HCT116 (cell line): ENCODE measurements at regions not wholly inside any gene's neighbourhood (a gene's known extent, or its start where the extent isn't known, plus 50 kb on each side); places are given as distances from the start of the nearest gene placed in this dataset.

Experiments used
- ATAC-seq: fragments of 200-7000 bp; cut with Tn5 transposase; 2 replicates; pipeline ENCODE4 v1.9.1; 2020; ENCODE audit warnings: mild to moderate bottlenecking, moderate library complexity
- BruUV-seq: library from RNA; stranded (reverse); fragments of 400-500 nt; replicated peaks from 2 replicates; lab custom pipeline; 2021; lab: Mats Ljungman, UMichigan
- CTCF ChIA-PET: fragments of 300-600 bp; sonication (Branson Sonifier 250); formaldehyde crosslinking; loops from one replicate; lab custom pipeline; 2021; ENCODE audit warnings: antibody characterized with exemption; lab: Charles Lee
- POLR2A ChIA-PET: fragments of 300-600, 350-600 bp; sonication (Branson Sonifier 250); formaldehyde crosslinking; loops from one replicate; lab custom pipeline; 2021; ENCODE audit warnings: antibody characterized with exemption; lab: Charles Lee
- RAD21 ChIA-PET, 2 experiments: fragments of 300-600 bp; sonication (Branson Sonifier 250); formaldehyde crosslinking; loops; one replicate each; lab custom pipeline; 2023; ENCODE audit warnings: low total read pairs in 2 of 2; ENCODE audit not compliant: uncharacterized antibody in 2 of 2, unreplicated experiment in 2 of 2, low non-redundant PET in 1 of 2; lab: Charles Lee
- DNase-seq: peaks from one replicate; pipeline ENCODE4 v3.0.0-alpha.2; 2010; ENCODE audit warnings: low read depth, low spot score
- H2AFZ ChIP-seq: fragments of 200-600 bp; shearing (Covaris generic), sonication (generic); 2 replicates; pipeline ENCODE4 v1.6.1; 2017; ENCODE audit warnings: low read depth, mixed run types, mixed read lengths, antibody characterized with exemption, low read length; ENCODE audit not compliant: poor library complexity, severe bottlenecking
- H3K27ac ChIP-seq: 2 replicates; pipeline ENCODE4 v1.5.1; 2012; ENCODE audit warnings: low read depth, low read length
- H3K27me3 ChIP-seq: fragments of 200-600 bp; sonication (generic); 2 replicates; pipeline ENCODE4 v1.6.1; 2016; ENCODE audit warnings: mixed run types, low read length, mixed read lengths; ENCODE audit not compliant: insufficient read depth
- H3K36me3 ChIP-seq, 2 experiments: fragments of 200-500 bp in 1 of 2; fragments of 200-600 bp in 1 of 2; sonication (Bioruptor generic) in 1 of 2; sonication (generic) in 1 of 2; 2 replicates each; pipeline versions ENCODE4 v1.5.1 to v1.6.1; 2014 to 2016; ENCODE audit warnings: low read length in 2 of 2, inconsistent platforms in 1 of 2, mixed read lengths in 1 of 2, mixed run types in 1 of 2; ENCODE audit not compliant: insufficient read depth in 2 of 2, control insufficient read depth in 1 of 2
- H3K4me1 ChIP-seq, 2 experiments: fragments of 200-600 bp in 1 of 2; sonication (generic) in 1 of 2; 2 replicates each; pipeline versions ENCODE4 v1.5.1 to v1.6.1; 2012 to 2017; ENCODE audit warnings: low read length in 2 of 2, inconsistent platforms in 1 of 2, mild to moderate bottlenecking in 1 of 2, mixed read lengths in 1 of 2, mixed run types in 1 of 2, moderate library complexity in 1 of 2; ENCODE audit not compliant: insufficient read depth in 2 of 2, control insufficient read depth in 1 of 2
- H3K4me2 ChIP-seq: fragments of 200-600 bp; sonication (generic); 2 replicates; pipeline ENCODE4 v1.6.1; 2017; ENCODE audit warnings: mixed run types, low read length, mixed read lengths
- H3K4me3 ChIP-seq, 2 experiments: fragments of 200-600 bp in 1 of 2; sonication (generic) in 1 of 2; replicated peaks in 1 of 2; 2 replicates each; pipeline ENCODE4 v1.5.1; 2011 to 2016; ENCODE audit warnings: low read length in 2 of 2, control low read depth in 1 of 2, low read depth in 1 of 2, mild to moderate bottlenecking in 1 of 2, mixed read lengths in 1 of 2, mixed run types in 1 of 2
- H3K79me2 ChIP-seq: fragments of 200-600 bp; sonication (generic); 2 replicates; pipeline ENCODE4 v1.6.1; 2017; ENCODE audit warnings: mild to moderate bottlenecking, mixed run types, low read length, moderate library complexity, mixed read lengths; ENCODE audit not compliant: insufficient read depth
- H3K9ac ChIP-seq: fragments of 200-600 bp; sonication (generic); 2 replicates; pipeline ENCODE4 v1.6.1; 2016; ENCODE audit warnings: low read length, mixed read lengths
- H3K9me2 ChIP-seq: fragments of 200-600 bp; sonication (generic), shearing (Covaris generic); 2 replicates; pipeline ENCODE4 v1.6.1; 2017; ENCODE audit warnings: mixed run types, mild to moderate bottlenecking, moderate library complexity; ENCODE audit not compliant: insufficient read depth
- H3K9me3 ChIP-seq, 2 experiments: fragments of 200-500 bp in 1 of 2; fragments of 200-600 bp in 1 of 2; sonication (Bioruptor generic) in 1 of 2; sonication (generic) in 1 of 2; 2 replicates each; pipeline ENCODE4 v1.6.1; 2014 to 2017; ENCODE audit warnings: low read length in 2 of 2, mixed read lengths in 2 of 2, inconsistent platforms in 1 of 2, low read depth in 1 of 2, mild to moderate bottlenecking in 1 of 2, mixed run types in 1 of 2, moderate library complexity in 1 of 2; ENCODE audit not compliant: control insufficient read depth in 1 of 2, insufficient read depth in 1 of 2
- H4K20me1 ChIP-seq: fragments of 200-600 bp; sonication (generic), shearing (Covaris generic); 2 replicates; pipeline ENCODE4 v1.6.1; 2017; ENCODE audit warnings: mixed run types, mild to moderate bottlenecking, moderate library complexity; ENCODE audit not compliant: insufficient read depth
- ATF3 ChIP-seq: IDR thresholded peaks from 2 replicates; pipeline ENCODE4 v1.6.1; 2012
- CEBPB ChIP-seq: IDR thresholded peaks from 2 replicates; pipeline ENCODE4 v1.6.1; 2012; ENCODE audit warnings: low read depth
- CTCF ChIP-seq, 3 experiments: fragments of 200-600 bp in 1 of 3; sonication (generic) in 1 of 3; IDR thresholded peaks in 2 of 3; conservative IDR thresholded peaks in 1 of 3; 2 replicates each; pipeline ENCODE4 v1.5.1; 2012 to 2017; ENCODE audit warnings: low read depth in 2 of 3, low read length in 2 of 3, antibody characterized with exemption in 1 of 3, borderline replicate concordance in 1 of 3, control low read depth in 1 of 3, mild to moderate bottlenecking in 1 of 3, mixed read lengths in 1 of 3, mixed run types in 1 of 3, moderate library complexity in 1 of 3; ENCODE audit not compliant: insufficient read depth in 1 of 3
- EZH2 ChIP-seq: fragments of 200-600 bp; sonication (generic); IDR thresholded peaks from 2 replicates; pipeline ENCODE4 v1.6.1; 2017; ENCODE audit warnings: antibody characterized with exemption, mixed run types
- FOSL1 ChIP-seq: IDR thresholded peaks from 2 replicates; pipeline ENCODE4 v1.6.1; 2012; ENCODE audit warnings: low read depth
- JUND ChIP-seq: IDR thresholded peaks from 2 replicates; pipeline ENCODE4 v1.6.1; 2012
- MAX ChIP-seq: IDR thresholded peaks from 2 replicates; pipeline ENCODE4 v1.6.1; 2012
- POLR2A ChIP-seq: IDR thresholded peaks from 2 replicates; pipeline ENCODE4 v1.7.0; 2011; ENCODE audit warnings: borderline replicate concordance; ENCODE audit not compliant: insufficient read depth, insufficient read length; ENCODE audit errors: extremely low read depth
- POLR2AphosphoS5 ChIP-seq: IDR thresholded peaks from 2 replicates; pipeline ENCODE4 v1.6.1; 2011; ENCODE audit warnings: mild to moderate bottlenecking, low read depth, low read length, moderate library complexity
- RAD21 ChIP-seq: IDR thresholded peaks from 2 replicates; pipeline ENCODE4 v1.6.1; 2012; ENCODE audit warnings: low read depth, mild to moderate bottlenecking
- REST ChIP-seq: IDR thresholded peaks from 2 replicates; pipeline ENCODE4 v1.6.1; 2012; ENCODE audit warnings: low read depth
- SIN3A ChIP-seq: IDR thresholded peaks from 2 replicates; pipeline ENCODE4 v1.6.1; 2012; ENCODE audit warnings: low read depth
- TCF7L2 ChIP-seq: IDR thresholded peaks from 2 replicates; pipeline ENCODE4 v1.7.0; 2011; ENCODE audit warnings: borderline replicate concordance, inconsistent platforms; ENCODE audit not compliant: insufficient read depth, insufficient read length; ENCODE audit errors: extremely low read depth
- ZBTB33 ChIP-seq: IDR thresholded peaks from 2 replicates; pipeline ENCODE4 v1.6.1; 2011; ENCODE audit warnings: mild to moderate bottlenecking, low read length, moderate library complexity; ENCODE audit not compliant: insufficient replicate concordance; ENCODE audit errors: extremely low read depth
- intact Hi-C: fragments of 100-400 bp; cut with micrococcal nuclease; formaldehyde crosslinking; loops from 2 replicates; pipeline ENCODE4 v1.10.0; 2022

- H3K27ac ChIP-seq: no peak overlapping the region
- TF ChIP-seq FOSL1 (no peak), ZBTB33 (no peak), JUND (no peak), POLR2AphosphoS5 (no peak), CEBPB (no peak), REST (no peak), POLR2A (no peak), SIN3A (no peak), RAD21 (no peak), CTCF (IDR thresholded peaks at IDR 0.05 in 2 of 3, conservative IDR thresholded peaks at IDR 0.05 in 1 of 3; ENCODE audit: borderline replicate concordance in 1 of 3, insufficient read depth in 1 of 3, low read depth in 2 of 3, low read length in 2 of 3) (no peak), TCF7L2 (no peak), EZH2 (no peak), ATF3 (no peak), MAX (no peak)
- H4K20me1 ChIP-seq: no peaks in the 10 kb centered on the region
- ATAC-seq (no peak), DNase-seq (no peak)
- ChIA-PET RAD21 (no interaction called here), POLR2A (no interaction called here), CTCF (no interaction called here)
- no TSS peak for BruUV-seq
- no peaks in the 10 kb centered on the region for H3K9me2 ChIP-seq
- no peak overlapping the region for H3K4me3 ChIP-seq
- intact Hi-C loops: no loop called here
- no peak overlapping the region for H3K9ac ChIP-seq
- H3K9me3 ChIP-seq: no peaks in the 10 kb centered on the region
- peak overlapping the region; percentile 2 for H2AFZ ChIP-seq
- peaks cover 0 to 14% of the 10 kb centered on the region in 2 experiments; a peak in 1 of 4 replicates for H3K4me1 ChIP-seq
- no peak overlapping the region for H3K4me2 ChIP-seq
- H3K27me3 ChIP-seq: no peaks in the 10 kb centered on the region
- no peaks in the 10 kb centered on the region for H3K36me3 ChIP-seq
- H3K79me2 ChIP-seq: no peaks in the 10 kb centered on the region
Observed at GRCh38 chr6:133707456-133707855, 181.5 kb upstream of the TCF21 start.
